ENCODE measurements at regions not wholly inside any gene's neighbourhood (a gene's known extent, or its start where the extent isn't known, plus 50 kb on each side); places are given as distances from the start of the nearest gene placed in this dataset.

- Histone ChIP-seq H3K9me3 (ENCODE audit: insufficient read depth, low read depth, low read length) (no peaks in the 10 kb centered on the region), H3K27me3 (ENCODE audit: insufficient read depth, low read length) (no peaks in the 10 kb centered on the region), H3K27ac (ENCODE audit: low read depth, low read length) (no peak overlapping the region), H3K4me3 (ENCODE audit: low read length) (no peak overlapping the region), H3K9ac (ENCODE audit: low read depth, low read length) (no peak overlapping the region), H3K4me1 (ENCODE audit: insufficient read depth, low read length) (no peaks in the 10 kb centered on the region), H3K36me3 (ENCODE audit: insufficient read depth, low read length) (no peaks in the 10 kb centered on the region)
- WGBS, result 90% methylated on average over 6 of the region's 6 CpGs
These were observed 51.3 kb upstream of the EGFL6 start for GRCh38 chrX:13518126-13518525.

GRCh38 chrX:13515211-13515930 is 54.0 kb upstream of the EGFL6 start:
- Histone ChIP-seq H3K4me1 (ENCODE audit: insufficient read depth, low read length) (no peaks in the 10 kb centered on the region), H3K27ac (ENCODE audit: low read depth, low read length) (no peak overlapping the region), H3K9ac (ENCODE audit: low read depth, low read length) (no peak overlapping the region)

GRCh38 chrX:13511944-13512330 is 57.5 kb upstream of the EGFL6 start:
- no peaks in the 10 kb centered on the region for H3K9me3 ChIP-seq (ENCODE audit: insufficient read depth, low read depth, low read length)
- H3K4me1 ChIP-seq (ENCODE audit: insufficient read depth, low read length), result no peaks in the 10 kb centered on the region
- 89% methylated on average over 2 of the region's 2 CpGs for WGBS
- H3K27ac ChIP-seq (ENCODE audit: low read depth, low read length), result no peak overlapping the region
- no peak overlapping the region for H3K4me3 ChIP-seq (ENCODE audit: low read length)
- no peaks in the 10 kb centered on the region for H3K27me3 ChIP-seq (ENCODE audit: insufficient read depth, low read length)
- no peaks in the 10 kb centered on the region for H3K36me3 ChIP-seq (ENCODE audit: insufficient read depth, low read length)
- no peak overlapping the region for H3K9ac ChIP-seq (ENCODE audit: low read depth, low read length)

More at GRCh38 chrX:13515211-13515930, 54.0 kb upstream of the EGFL6 start:
- Histone ChIP-seq H3K4me3 (ENCODE audit: low read length) (no peak overlapping the region), H3K36me3 (ENCODE audit: insufficient read depth, low read length) (no peaks in the 10 kb centered on the region), H3K27me3 (ENCODE audit: insufficient read depth, low read length) (no peaks in the 10 kb centered on the region), H3K9me3 (ENCODE audit: insufficient read depth, low read depth, low read length) (no peaks in the 10 kb centered on the region)
- 96% methylated on average over 2 of the region's 3 CpGs for WGBS

GRCh38 chrX:13511241-13511943 is 58.0 kb upstream of the EGFL6 start:
- H3K27me3 ChIP-seq (ENCODE audit: insufficient read depth, low read length), result no peaks in the 10 kb centered on the region
- H3K9ac ChIP-seq (ENCODE audit: low read depth, low read length), result no peak overlapping the region
- no peaks in the 10 kb centered on the region for H3K9me3 ChIP-seq (ENCODE audit: insufficient read depth, low read depth, low read length)
- H3K36me3 ChIP-seq (ENCODE audit: insufficient read depth, low read length), result no peaks in the 10 kb centered on the region
- no peaks in the 10 kb centered on the region for H3K4me1 ChIP-seq (ENCODE audit: insufficient read depth, low read length)
- H3K4me3 ChIP-seq (ENCODE audit: low read length), result no peak overlapping the region
- WGBS, result 100% methylated on average over 1 of the region's 1 CpG
- H3K27ac ChIP-seq (ENCODE audit: low read depth, low read length), result no peak overlapping the region

DNA sequence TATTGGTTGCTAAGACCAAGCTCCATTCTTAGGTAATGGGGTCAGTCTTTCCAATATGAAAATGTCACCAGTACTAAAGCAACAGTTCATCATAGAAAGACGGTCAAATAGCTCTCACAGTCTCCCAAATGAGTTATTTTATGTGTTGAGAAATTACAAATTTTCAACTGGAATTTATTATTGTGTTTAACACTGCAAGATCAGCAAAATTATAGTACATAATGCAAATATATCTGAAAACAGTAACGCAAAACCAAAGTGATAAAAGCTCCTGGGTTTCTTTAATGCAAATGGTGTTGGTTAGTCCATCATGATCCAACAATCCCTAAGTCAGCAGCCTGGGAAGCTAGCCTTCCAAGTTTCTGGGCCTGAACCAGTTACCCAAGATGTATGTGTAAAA is 61.5 kb upstream of the EGFL6 start:
- H3K4me1 ChIP-seq (ENCODE audit: insufficient read depth, low read length), result no peaks in the 10 kb centered on the region
- 100% methylated on average over 1 of the region's 2 CpGs for WGBS

DNA sequence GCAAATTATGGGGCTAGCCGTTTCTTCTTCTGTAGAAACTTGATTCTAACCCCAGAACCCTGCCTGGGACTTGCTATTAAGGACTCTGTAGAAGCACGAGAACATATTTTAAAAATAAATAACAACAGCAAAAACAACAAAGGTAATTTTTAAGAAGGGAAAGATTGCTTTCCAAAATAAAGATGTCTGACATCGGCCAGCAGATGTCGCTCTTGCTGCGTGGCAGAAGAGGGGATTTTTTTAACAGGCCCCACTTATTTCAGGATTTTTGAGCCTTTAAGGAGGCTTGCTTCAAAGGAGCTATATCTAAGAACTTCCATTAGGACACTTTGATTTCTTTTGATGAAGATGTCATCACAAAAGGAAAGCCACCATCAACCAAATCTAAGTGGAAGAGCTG is 62.8 kb upstream of the EGFL6 start:
- H3K4me3 ChIP-seq (ENCODE audit: low read length), result no peak overlapping the region
- H3K36me3 ChIP-seq (ENCODE audit: insufficient read depth, low read length), result no peaks in the 10 kb centered on the region
- H3K9ac ChIP-seq (ENCODE audit: low read depth, low read length), result no peak overlapping the region
- H3K27ac ChIP-seq (ENCODE audit: low read depth, low read length), result no peak overlapping the region
- 21% methylated on average over 4 of the region's 5 CpGs for WGBS
- no peaks in the 10 kb centered on the region for H3K27me3 ChIP-seq (ENCODE audit: insufficient read depth, low read length)
- H3K9me3 ChIP-seq (ENCODE audit: insufficient read depth, low read depth, low read length), result no peaks in the 10 kb centered on the region
- no peaks in the 10 kb centered on the region for H3K4me1 ChIP-seq (ENCODE audit: insufficient read depth, low read length)

More for the DNA sequence above, 61.5 kb upstream of the EGFL6 start:
- Histone ChIP-seq H3K36me3 (ENCODE audit: insufficient read depth, low read length) (no peaks in the 10 kb centered on the region), H3K9me3 (ENCODE audit: insufficient read depth, low read depth, low read length) (no peaks in the 10 kb centered on the region), H3K27me3 (ENCODE audit: insufficient read depth, low read length) (no peaks in the 10 kb centered on the region), H3K27ac (ENCODE audit: low read depth, low read length) (no peak overlapping the region), H3K9ac (ENCODE audit: low read depth, low read length) (no peak overlapping the region), H3K4me3 (ENCODE audit: low read length) (no peak overlapping the region)

- Histone ChIP-seq H3K4me1 (ENCODE audit: insufficient read depth, low read length) (no peaks in the 10 kb centered on the region), H3K4me3 (ENCODE audit: low read length) (no peak overlapping the region), H3K27me3 (ENCODE audit: insufficient read depth, low read length) (no peaks in the 10 kb centered on the region), H3K36me3 (ENCODE audit: insufficient read depth, low read length) (no peaks in the 10 kb centered on the region), H3K27ac (ENCODE audit: low read depth, low read length) (no peak overlapping the region), H3K9ac (ENCODE audit: low read depth, low read length) (no peak overlapping the region), H3K9me3 (ENCODE audit: insufficient read depth, low read depth, low read length) (no peaks in the 10 kb centered on the region)
- WGBS, result 57% methylated on average over 1 of the region's 2 CpGs
These were observed 66.8 kb upstream of the EGFL6 start for GRCh38 chrX:13502590-13502989.

GRCh38 chrX:13499736-13500135 is 69.7 kb upstream of the EGFL6 start:
- H3K36me3 ChIP-seq (ENCODE audit: insufficient read depth, low read length), result no peaks in the 10 kb centered on the region
- 86% methylated on average over 2 of the region's 2 CpGs for WGBS

DNA sequence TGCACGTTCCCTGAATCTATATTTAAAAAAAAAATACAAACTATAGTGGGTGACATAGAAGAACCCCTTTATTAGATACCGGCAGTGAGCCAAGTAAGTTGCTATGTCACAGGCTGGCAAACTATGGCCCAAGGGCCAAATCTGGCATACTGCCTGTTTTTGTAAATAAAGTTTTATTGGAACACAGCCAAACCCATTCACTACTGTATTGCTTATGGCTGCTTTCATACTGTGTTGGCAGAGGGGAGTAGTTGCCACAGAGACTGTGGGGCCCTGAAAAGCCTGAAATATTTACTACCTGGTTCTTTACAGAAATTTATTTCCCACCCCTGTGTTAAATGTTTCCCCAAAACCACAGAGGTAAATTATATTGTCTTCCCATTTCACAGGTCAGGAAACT is 71.2 kb upstream of the EGFL6 start:
- Histone ChIP-seq H3K36me3 (ENCODE audit: insufficient read depth, low read length) (no peaks in the 10 kb centered on the region), H3K27me3 (ENCODE audit: insufficient read depth, low read length) (no peaks in the 10 kb centered on the region), H3K27ac (ENCODE audit: low read depth, low read length) (no peak overlapping the region), H3K9ac (ENCODE audit: low read depth, low read length) (no peak overlapping the region), H3K4me3 (ENCODE audit: low read length) (no peak overlapping the region), H3K9me3 (ENCODE audit: insufficient read depth, low read depth, low read length) (no peaks in the 10 kb centered on the region), H3K4me1 (ENCODE audit: insufficient read depth, low read length) (no peaks in the 10 kb centered on the region)
- 100% methylated on average over 1 of the region's 2 CpGs for WGBS

More at GRCh38 chrX:13499736-13500135, 69.7 kb upstream of the EGFL6 start:
- Histone ChIP-seq H3K4me3 (ENCODE audit: low read length) (no peak overlapping the region), H3K27me3 (ENCODE audit: insufficient read depth, low read length) (no peaks in the 10 kb centered on the region), H3K4me1 (ENCODE audit: insufficient read depth, low read length) (no peaks in the 10 kb centered on the region), H3K27ac (ENCODE audit: low read depth, low read length) (no peak overlapping the region), H3K9me3 (ENCODE audit: insufficient read depth, low read depth, low read length) (no peaks in the 10 kb centered on the region), H3K9ac (ENCODE audit: low read depth, low read length) (no peak overlapping the region)

DNA sequence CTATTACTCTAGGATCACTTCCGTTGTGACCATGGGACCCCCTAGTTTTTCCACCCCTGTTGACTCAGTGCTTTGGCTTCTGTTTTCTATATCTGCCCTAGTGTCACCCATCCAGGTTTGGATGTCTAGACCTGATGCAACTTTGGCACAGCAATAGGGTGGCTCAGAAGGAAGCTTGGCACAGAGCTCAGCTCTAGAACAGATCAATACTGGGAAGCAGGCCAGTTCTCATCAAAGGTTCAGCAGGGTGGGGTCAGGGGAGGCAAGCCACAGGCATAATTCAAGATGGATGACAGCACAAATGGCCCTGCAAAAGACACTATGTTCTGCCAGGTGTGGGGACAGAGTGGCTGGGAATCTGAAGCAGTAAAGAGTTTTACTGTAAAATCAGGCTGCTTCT is 74.2 kb upstream of the EGFL6 start:
- 91% methylated on average over 1 of the region's 1 CpG for WGBS
- H3K27me3 ChIP-seq (ENCODE audit: insufficient read depth, low read length), result no peaks in the 10 kb centered on the region
- no peak overlapping the region for H3K4me3 ChIP-seq (ENCODE audit: low read length)
- H3K9ac ChIP-seq (ENCODE audit: low read depth, low read length), result no peak overlapping the region
- no peaks in the 10 kb centered on the region for H3K9me3 ChIP-seq (ENCODE audit: insufficient read depth, low read depth, low read length)
- H3K36me3 ChIP-seq (ENCODE audit: insufficient read depth, low read length), result no peaks in the 10 kb centered on the region
- no peaks in the 10 kb centered on the region for H3K4me1 ChIP-seq (ENCODE audit: insufficient read depth, low read length)
- no peak overlapping the region for H3K27ac ChIP-seq (ENCODE audit: low read depth, low read length)

DNA sequence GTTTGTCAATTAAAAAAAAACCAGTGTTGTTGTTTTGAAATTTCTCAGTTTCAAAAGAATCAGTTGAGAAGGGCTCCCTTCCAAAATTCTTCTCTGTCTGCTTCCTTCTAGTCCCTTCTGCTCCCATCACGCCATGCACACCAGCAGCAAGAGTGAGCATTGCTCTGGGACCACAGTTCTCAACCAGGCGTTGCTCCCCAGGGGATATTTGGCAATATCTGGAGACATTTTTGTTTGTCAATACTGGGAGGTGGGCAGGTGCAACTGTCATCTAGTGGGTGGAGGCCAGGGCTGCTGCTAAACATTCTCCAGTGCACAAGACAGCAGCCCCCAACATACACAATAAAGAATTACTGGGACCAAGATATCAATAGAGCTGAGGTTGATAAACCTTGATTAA is 74.8 kb upstream of the EGFL6 start:
- no peaks in the 10 kb centered on the region for H3K27me3 ChIP-seq (ENCODE audit: insufficient read depth, low read length)
- H3K4me3 ChIP-seq (ENCODE audit: low read length), result no peak overlapping the region
- no peaks in the 10 kb centered on the region for H3K9me3 ChIP-seq (ENCODE audit: insufficient read depth, low read depth, low read length)
- H3K27ac ChIP-seq (ENCODE audit: low read depth, low read length), result no peak overlapping the region
- H3K9ac ChIP-seq (ENCODE audit: low read depth, low read length), result no peak overlapping the region
- WGBS, result 89% methylated on average over 2 of the region's 2 CpGs
- no peaks in the 10 kb centered on the region for H3K36me3 ChIP-seq (ENCODE audit: insufficient read depth, low read length)
- H3K4me1 ChIP-seq (ENCODE audit: insufficient read depth, low read length), result no peaks in the 10 kb centered on the region

All from HUES64 (cell line).